ENCODE measurements at regions not wholly inside any gene's neighbourhood (a gene's known extent, or its start where the extent isn't known, plus 50 kb on each side); places are given as distances from the start of the nearest gene placed in this dataset.

DNA sequence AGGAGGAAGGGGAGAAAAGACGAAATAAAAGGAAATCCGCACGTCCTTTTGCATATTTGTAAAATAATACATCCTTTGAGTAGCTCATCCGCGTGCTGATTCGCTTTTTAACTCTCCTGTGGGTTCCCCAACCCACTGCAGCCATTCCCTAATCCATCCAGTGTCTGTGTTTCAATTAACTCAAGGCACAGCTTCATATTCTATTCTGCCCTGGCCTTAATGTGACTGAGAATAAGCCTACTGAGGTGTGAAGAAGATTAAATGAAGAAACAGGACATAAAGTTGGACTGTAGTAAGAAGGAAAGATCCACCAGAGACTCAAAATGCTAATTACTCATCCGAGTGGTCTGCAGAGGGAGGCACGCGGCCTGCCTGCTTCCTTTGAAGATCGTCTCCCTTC is 161.4 kb upstream of the SH3BP4 start:
- TF ChIP-seq MYC (IDR thresholded peaks at IDR 0.05; ENCODE audit: insufficient read depth, insufficient read length, insufficient replicate concordance, low read length, severe bottlenecking) (no peak), NR2C2 (IDR thresholded peaks at IDR 0.05; ENCODE audit: borderline replicate concordance, control insufficient read depth, insufficient read length, low read depth) (no peak), KDM1A (IDR thresholded peaks at IDR 0.05; ENCODE audit: borderline replicate concordance) (no peak), CTCF (IDR thresholded peaks at IDR 0.05 in 2 of 3, conservative IDR thresholded peaks at IDR 0.05 in 1 of 3; ENCODE audit: control insufficient read depth in 2 of 3, extremely low read depth in 1 of 3, insufficient read depth in 1 of 3, low read depth in 3 of 3, low read length in 3 of 3) (no peak), SRF (IDR thresholded peaks at IDR 0.05; ENCODE audit: low read depth in 2 of 2, low read length in 2 of 2) (no peak), CHD2 (IDR thresholded peaks at IDR 0.05; ENCODE audit: borderline replicate concordance, low read depth, low read length) (no peak), TCF12 (IDR thresholded peaks at IDR 0.05; ENCODE audit: low read depth, low read length) (no peak), ASH2L (IDR thresholded peaks at IDR 0.05; ENCODE audit: borderline replicate concordance, low read depth) (no peak), ZNF384 (IDR thresholded peaks at IDR 0.05; ENCODE audit: borderline replicate concordance, low read depth, low read length) (no peak), ZSCAN29 (IDR thresholded peaks at IDR 0.05) (no peak), JUND (IDR thresholded peaks at IDR 0.05; ENCODE audit: low read depth, low read length) (no peak), EZH2 (IDR thresholded peaks at IDR 0.05; ENCODE audit: borderline replicate concordance, control insufficient read depth, low read depth, low read length) (no peak)
- TF ChIP-seq, protein P1, sequence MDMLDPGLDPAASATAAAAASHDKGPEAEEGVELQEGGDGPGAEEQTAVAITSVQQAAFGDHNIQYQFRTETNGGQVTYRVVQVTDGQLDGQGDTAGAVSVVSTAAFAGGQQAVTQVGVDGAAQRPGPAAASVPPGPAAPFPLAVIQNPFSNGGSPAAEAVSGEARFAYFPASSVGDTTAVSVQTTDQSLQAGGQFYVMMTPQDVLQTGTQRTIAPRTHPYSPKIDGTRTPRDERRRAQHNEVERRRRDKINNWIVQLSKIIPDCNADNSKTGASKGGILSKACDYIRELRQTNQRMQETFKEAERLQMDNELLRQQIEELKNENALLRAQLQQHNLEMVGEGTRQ (IDR thresholded peaks at IDR 0.05; ENCODE audit: borderline replicate concordance, low read depth, low read length), result no peak
